HG03521 (cell line): ENCODE measurements at regions not wholly inside any gene's neighbourhood (a gene's known extent, or its start where the extent isn't known, plus 50 kb on each side); places are given as distances from the start of the nearest gene placed in this dataset.

Experiments used
- ATAC-seq: cut with Tn5 transposase; IDR thresholded peaks from one replicate; pipeline ENCODE4 v1.9.1; 2021; ENCODE audit warnings: mild to moderate bottlenecking, moderate library complexity; ENCODE audit not compliant: unreplicated experiment

DNA sequence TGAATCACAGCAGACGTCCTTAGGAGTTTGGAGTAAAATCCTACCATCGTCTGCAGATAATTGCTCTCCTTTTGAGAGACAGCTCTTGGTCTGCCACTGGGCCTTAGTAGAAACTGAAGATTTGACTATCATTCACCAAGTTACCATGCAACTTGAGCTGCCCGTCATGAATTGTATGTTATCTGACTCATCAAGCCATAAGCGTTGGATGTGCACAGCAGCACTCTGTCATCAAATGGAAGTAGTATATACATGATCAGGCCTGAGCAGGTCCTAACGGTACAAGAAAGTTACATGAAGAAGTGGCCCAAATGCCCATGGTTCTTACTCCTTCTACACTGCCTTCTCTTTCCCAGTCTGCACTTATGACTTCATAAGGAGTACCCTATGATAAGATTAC lies 317.8 kb downstream of the GPATCH2 start:
- no peak for ATAC-seq

DNA sequence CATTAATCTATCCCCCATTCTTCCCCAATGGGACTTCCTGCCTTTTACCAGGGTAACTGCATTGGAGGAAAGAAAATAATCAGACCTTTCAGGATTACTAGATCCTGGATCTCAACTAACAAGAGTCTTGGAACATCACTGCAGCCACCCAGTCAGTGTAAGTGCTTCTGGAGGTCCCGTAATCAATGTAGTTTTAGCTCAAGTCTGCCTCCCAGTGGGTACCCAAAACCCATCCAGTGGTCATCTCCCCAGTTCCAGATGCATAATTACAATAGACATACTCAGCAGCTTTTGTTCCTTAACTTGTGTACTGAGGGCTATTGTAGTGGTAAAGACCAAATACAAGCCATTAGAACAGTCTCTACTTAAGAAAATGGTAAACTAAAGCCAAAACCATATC lies 319.1 kb downstream of the GPATCH2 start:
- no peak for ATAC-seq

DNA sequence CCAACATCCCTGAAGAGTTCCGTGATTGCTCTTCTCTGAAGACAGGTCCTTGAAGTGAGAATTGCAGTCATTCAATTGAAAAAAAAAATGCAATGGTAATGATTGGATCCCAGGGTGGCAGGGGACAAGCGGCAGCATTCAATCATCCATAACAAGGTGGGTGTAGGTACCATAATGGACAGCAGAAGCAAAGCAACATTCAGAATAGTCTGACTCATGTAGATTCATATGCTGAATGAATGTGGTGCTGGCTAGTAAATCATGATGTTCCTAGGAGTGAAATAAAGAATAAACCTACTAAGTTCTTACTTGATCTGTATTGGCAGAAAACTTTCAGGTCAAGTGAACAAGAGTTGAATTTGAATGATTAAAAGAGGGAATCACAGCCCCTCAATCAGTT lies 319.6 kb downstream of the GPATCH2 start:
- ATAC-seq: no peak

DNA sequence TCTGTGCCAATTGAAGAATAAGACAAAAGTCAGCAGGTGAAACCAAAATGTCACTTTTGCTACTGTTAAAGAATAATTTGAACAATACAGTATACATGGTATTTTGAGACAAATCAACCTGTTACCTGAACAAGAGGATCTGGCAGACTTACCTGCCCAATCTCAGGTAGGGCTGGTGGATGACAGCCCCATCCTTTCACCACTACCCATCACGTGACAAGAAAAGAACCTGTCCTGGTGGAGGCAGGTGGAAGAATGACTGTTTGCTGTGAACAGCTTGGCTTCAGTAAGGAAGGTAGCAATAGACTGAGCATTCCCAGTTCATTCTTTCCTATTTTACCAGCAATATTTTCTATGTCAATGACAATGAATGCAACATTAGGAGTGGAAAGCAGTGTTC lies 349.6 kb downstream of the GPATCH2 start:
- no peak for ATAC-seq

DNA sequence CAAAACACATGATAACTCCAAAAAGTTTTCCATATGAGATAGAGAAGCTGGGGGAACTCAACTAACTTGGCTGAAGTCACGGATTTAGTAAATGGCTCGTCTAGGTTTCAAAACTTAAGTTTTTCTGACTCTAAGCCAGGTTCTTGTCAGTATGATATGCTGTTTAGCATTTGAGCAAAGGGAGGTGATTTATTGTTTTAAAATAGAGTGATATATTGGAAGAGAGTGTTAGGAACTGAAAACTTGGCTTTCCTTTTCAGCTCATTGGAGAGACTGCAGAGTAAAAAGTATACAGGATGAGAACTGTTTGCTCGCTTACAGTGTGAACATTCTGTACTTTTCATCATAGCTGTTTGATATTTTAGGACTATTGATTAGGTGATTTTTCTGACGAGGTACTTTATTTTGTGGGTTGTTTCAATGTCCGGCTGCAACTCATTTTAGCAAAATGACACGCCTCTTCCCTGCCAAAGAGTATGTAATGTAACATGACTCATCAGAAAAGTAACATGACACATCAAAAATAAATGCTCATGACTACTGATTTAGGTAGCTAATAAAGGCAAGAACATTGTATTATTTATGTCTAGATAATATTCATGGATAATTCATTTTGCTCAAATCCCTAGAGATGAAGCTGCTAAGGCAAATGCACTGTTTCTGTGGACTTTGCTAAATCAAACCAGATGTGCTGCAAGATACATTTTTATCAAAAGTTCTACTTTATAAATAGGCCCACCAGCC lies 355.1 kb downstream of the GPATCH2 start:
- ATAC-seq: no peak

DNA sequence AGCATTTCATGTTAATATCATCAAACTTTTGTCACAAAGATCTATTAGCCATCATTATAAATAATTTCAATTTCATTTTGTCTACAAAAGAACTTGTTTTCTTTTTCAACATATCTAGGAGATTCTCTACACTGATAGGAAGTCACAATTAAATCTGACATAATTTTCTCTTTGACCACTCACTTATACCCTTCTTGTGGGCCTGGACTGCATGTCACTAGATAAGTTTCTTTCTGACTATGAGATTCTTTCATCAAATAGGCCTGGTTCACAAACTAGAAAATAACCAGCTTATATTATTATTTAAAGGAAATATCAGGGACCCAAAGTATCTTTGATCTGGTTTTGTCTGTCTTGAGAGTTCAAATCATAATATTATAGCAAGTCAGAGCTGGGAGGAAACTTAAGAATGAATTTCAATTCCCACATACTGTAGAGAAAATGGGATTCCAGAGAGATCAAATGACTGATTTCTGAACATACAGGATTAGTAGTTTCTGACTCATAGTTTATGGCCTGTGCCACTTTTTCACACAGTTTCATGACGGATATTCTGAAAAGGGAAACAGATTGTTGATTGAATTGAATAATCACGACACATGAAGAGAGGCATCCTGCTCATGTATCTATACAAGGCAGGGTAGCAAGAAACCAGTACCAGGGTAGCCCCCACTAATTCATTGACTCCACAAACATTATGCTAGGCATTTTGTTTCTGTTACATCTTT lies 355.8 kb downstream of the GPATCH2 start:
- ATAC-seq: no peak

DNA sequence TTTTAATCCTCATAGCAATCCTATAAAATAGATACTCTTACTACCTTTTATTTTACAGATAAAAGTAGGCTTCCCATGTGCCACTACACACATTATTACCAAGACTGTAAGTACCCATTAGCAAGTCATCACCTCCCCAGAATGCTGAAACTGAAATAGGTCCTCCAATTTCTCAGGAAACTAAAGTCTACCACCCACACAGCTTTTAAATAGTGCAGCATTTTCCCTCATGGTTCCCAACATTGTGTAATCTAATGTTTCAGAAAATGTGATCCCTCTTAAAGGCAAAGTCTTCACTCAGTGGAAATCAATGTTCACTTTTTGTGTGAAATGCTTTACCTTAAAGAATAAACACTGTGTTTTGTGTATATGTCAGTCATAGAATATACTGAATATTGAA lies 356.5 kb downstream of the GPATCH2 start:
- ATAC-seq: no peak

DNA sequence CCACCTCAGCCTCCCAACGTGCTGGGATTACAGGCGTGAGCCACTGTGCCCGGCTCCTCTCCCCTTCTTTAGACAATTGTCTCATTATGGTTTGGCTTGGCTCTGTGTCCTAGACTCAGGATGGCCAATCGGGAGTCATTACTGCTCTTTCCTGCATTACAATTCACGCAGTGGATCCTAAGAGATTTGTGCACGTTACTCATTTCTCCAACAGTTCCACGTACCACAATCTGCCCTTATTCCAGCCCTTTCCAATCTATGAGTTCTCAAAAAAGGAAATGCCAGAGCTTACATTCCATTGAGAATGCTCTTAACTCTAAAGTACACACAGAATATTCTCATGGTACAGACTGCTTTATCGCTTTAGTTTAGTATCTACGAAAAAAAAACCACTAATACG lies 357.0 kb downstream of the GPATCH2 start:
- no peak for ATAC-seq

DNA sequence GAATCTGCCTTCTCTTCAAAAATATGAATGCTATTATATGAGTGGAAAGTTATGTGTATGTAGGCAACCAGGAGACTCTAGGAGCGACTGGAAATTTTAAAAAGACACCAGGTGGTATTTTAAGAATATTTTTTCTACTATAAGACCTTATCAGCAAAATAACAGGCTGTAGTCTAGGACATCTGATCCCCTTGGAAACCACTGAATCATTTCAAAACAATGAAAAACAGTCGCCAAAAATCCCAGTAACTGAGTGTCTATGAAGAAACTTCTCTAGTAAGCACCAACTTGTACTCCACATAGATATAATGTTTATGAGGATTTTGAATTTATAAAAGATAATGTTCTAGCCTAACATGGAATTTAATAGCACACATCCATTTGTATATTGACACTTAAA lies 358.5 kb downstream of the GPATCH2 start:
- ATAC-seq: no peak

DNA sequence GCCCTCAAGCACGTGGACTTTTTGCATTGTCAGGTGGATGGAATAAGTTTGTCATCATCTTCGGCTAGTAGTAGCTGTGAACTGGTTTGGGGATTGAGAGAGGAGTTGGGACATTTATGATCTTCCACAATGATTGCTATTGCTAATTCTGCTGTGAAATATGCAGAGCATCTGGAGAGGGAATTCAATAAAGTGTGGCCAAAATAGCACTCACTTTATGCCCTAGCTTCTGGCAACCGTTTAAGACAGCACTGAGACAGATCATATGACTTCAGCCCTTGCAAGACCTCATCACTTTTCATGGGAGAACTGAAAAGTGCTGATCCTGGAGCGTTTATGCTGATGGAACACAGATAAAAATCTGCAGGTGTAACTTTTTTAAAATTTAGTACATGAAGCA lies 360.8 kb downstream of the GPATCH2 start:
- no peak for ATAC-seq

DNA sequence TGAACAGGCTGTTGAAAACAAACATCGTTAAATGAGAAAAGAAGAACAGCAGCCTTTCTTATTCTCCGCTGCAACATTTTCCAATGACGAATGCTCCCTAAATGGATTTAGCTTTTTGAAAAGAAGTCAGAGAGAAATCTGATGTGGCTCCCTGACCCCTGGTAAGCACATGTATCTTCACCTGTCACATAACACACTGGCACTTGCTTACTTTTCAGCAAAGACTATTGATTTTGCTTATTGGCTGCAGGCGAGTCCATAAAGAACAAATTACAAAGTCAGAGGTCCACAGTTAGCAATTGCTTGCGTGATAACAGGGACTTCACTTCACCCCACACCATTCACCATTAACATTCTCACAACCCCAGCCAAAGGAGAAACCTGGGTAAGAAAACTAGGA lies 362.8 kb downstream of the GPATCH2 start:
- ATAC-seq: no peak

DNA sequence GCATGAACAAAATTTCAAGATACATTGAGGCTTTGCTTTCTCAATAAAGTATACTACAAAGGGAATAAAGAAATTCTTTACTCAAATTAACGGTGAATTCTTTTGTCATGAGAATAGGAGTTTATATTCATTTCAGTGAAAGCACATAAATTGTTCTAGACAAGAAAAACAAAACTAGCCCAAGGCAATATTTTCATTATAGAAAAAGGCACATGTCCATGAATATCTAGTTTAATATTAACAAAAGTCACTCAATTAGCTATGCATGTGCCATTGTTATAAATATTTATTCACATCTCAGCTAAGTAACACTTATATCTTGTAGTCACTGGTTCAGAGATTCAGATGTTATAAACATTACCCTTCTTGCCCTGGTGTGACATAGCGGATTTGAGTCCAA lies 369.3 kb downstream of the GPATCH2 start:
- ATAC-seq: no peak

DNA sequence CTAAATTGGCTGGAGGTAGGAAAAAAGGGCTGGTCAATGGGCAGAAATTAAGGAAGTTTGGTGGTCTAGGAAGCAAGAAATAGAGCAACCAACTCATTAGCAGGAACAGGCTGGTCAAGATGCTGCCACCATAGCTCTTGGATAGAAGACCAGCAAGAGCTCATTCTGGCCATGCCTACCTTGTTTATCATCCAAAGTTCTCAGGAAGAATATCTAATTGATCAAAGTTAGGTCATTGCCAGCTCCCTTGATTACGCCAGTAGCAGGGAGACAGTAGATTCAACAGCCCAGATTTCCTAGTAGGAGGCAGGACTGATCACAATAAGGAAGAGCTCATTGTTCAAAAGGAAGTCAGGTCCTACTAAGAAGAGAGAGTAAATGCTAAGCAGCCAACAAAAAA lies 370.2 kb downstream of the GPATCH2 start:
- no peak for ATAC-seq

DNA sequence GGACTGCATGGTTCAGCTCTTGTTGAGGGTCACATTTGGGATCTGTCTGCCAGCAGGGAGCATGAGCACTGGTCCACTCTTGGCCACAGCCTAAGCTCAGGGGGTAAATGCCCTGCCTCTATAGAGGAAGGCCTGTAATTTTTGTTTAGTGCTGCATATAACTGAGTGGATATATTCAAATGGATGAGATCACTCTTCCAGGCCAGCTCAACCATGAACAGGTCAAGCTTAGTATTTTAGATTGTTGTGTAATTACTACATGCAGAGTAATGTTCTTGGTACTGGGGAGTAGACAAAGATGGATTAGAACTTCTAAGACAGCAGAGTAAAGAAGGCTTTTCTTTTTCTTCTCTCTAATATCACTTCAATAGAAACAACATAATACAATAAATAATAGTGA lies 376.9 kb downstream of the GPATCH2 start:
- ATAC-seq: no peak

DNA sequence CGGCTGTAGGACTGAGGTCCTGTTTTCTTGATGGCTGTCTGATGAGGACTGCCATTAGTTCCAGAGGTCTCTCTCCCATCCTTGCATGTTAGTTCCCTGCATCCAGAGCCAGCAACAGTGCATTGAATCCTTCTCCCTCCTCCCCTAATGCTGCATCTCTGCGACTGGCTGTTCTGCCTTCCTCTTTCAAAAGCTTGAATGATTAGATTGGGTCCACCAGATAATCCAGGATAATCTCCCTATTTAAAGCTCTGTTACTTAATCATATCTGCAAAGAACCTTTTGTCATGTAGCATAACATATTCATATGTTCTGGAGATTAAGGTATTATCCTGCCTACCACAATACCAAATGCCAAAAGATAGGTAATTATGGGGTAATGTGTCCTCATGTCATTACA lies 377.5 kb downstream of the GPATCH2 start:
- ATAC-seq: no peak

DNA sequence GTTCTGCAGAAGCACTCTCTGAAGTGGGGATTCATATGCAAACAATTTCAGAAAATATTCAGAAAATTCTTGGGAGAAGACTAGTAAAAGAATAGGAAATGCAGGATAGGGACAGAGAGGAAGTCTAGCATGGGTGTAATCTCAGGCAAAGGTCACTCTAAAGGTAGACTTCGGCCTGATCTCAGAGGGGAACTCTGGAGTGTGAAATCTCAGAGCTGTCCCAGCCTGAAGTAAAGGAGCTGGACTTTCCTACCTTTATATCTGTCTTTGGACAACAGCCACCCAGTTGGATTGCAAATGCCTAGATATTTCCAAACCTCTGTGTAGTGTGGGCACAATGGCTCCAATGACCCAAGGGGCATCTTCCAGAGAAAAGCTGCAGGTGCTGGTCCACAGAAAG lies 379.8 kb downstream of the GPATCH2 start:
- no peak for ATAC-seq

DNA sequence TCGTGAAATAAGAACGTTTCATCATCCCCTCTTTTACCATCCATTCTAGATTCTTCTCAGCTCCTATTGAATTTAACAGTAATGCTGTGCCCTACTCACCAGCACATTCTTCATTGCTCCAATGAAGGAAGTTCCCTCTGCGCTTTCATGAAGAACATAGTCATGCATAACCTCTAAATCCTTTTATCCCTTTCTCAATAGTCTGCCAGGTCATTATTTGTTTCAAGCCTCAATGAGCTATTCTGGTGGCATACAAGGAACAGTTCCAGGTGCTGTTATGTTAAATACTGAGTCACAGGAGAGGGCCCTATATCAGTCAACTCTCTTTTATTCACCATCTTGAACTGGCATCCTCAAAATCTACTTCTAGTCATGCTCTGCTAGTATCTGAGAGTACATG lies 381.0 kb downstream of the GPATCH2 start:
- no peak for ATAC-seq

DNA sequence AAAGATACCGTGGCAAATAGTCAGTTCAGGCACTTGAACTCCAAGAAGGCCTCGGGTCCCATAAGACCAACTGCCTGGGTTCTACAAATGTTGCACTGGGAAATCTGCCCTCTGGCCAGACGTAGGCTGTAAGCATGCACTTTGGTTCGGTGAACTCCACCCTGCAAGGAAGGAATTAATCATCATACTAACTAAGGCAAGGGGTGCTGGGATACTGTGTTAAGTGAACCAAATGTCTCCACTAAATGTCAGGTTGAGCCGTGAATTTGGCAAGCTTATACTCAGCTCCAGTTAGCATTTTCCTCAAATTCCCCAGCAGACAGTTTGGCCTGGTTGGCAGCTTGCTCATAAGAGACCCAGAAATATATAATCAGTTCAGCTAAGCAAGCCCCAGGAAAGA lies 385.9 kb downstream of the GPATCH2 start:
- no peak for ATAC-seq

DNA sequence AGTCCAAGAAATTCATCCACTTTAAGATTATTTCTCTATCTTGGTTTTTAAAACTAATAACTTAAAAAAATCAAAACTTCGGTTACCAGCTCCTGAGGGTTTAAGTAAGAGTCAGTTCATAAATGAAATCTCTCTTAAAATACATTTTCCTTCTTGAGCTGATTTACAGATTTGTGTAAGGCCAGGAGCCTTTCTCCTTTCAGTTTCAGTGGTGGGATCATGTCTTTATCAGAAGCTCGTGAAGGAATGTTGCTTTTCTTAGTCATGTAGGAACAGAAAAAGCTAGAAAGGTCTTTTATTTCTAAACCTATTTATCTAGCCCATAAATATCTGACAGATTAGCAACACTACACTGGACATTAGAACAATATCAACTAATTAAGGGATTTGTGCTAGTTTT lies 390.2 kb downstream of the GPATCH2 start:
- ATAC-seq: no peak

DNA sequence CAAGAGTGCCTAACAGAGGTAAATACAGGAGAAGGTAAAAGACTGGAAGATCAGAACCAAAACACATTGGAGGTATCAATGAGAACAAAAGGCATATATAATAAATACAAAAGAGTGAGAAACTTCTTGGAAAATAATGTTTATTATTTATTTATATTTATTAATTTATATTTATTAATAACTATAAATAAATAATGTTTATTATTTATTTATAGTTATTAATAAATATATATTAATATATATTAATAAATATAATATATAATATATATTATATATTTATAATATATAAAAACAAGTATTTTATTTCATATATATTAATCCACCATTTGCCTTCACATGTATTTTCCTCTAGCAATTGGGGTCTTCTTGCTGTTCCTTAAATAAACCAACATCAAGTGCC lies 391.9 kb downstream of the GPATCH2 start:
- no peak for ATAC-seq

DNA sequence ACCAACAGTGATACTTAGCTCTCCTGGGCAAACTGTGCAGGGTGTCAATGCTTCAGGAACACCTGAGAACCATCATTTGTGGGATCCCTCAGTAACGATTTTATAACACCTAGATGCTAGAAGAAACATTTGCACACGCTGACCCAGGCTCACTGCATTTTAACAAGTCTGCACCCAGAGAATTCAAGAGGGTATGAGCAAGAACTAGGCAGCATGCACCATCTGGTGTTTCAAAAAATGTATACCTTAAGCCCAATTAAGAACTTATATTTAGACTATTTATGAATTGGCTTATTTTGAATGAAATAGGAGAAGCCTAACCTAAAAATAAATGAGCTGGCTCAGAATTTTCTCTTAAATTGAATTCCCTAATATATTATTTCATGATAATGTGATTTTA lies 400.5 kb downstream of the GPATCH2 start:
- ATAC-seq: no peak

DNA sequence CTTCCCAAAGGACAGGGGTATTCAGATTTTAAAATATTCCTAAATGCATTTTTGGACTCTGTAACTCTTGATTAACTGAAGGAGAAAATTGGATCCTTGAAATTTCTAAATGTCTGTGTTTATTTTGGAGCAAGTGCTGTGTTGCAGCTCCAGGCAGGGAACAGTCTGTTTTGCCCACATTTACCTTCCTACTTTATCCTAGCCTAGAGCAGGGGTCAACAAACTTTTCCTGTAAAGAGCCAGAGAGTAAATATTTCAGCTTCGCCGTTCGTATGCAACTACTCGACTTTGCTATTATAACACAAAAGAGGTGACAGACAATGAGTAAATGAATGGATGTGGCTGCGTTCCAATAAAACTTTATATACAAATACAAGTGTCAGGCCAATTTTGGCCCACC lies 402.2 kb downstream of the GPATCH2 start:
- ATAC-seq: no peak

DNA sequence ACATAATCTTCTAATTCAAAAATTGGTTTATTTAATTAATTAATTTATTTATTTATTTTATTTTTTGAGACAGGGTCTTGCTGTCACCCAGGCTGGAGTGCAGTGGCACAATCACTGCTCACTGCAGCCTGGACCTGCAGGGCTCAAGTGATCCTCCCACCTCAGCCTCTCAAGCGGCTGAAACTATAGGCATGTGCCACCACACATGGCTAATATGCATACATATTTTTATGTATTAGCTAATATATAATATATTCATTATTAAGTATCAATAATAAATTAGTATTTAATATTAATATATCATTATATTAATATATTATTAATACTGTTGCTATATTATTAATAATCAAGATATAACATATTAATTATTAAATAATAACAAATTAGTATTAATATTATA lies 406.7 kb downstream of the GPATCH2 start:
- no peak for ATAC-seq
